ENCODE measurements at regions not wholly inside any gene's neighbourhood (a gene's known extent, or its start where the extent isn't known, plus 50 kb on each side); places are given as distances from the start of the nearest gene placed in this dataset.

GRCh38 chr3:3538451-3538850, 260.8 kb upstream of the LRRN1 start:
- TF ChIP-seq, protein P1, sequence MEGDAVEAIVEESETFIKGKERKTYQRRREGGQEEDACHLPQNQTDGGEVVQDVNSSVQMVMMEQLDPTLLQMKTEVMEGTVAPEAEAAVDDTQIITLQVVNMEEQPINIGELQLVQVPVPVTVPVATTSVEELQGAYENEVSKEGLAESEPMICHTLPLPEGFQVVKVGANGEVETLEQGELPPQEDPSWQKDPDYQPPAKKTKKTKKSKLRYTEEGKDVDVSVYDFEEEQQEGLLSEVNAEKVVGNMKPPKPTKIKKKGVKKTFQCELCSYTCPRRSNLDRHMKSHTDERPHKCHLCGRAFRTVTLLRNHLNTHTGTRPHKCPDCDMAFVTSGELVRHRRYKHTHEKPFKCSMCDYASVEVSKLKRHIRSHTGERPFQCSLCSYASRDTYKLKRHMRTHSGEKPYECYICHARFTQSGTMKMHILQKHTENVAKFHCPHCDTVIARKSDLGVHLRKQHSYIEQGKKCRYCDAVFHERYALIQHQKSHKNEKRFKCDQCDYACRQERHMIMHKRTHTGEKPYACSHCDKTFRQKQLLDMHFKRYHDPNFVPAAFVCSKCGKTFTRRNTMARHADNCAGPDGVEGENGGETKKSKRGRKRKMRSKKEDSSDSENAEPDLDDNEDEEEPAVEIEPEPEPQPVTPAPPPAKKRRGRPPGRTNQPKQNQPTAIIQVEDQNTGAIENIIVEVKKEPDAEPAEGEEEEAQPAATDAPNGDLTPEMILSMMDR (IDR thresholded peaks at IDR 0.05; ENCODE audit: low read depth, low read length) = no peak
- no peak overlapping the region for H3K4me3 ChIP-seq (replicated peaks in 1 of 2; ENCODE audit: low read depth in 2 of 2, low read length in 2 of 2)
- DNase-seq (ENCODE audit: low read depth in 2 of 2) = no peak

GRCh38 chr3:3532508-3532907, 266.7 kb upstream of the LRRN1 start:
- H3K4me3 ChIP-seq (replicated peaks in 1 of 2; ENCODE audit: low read depth in 2 of 2, low read length in 2 of 2) = no peak overlapping the region
- no peak for DNase-seq (ENCODE audit: low read depth in 2 of 2)
- TF ChIP-seq, protein P1 (IDR thresholded peaks at IDR 0.05; ENCODE audit: low read depth, low read length) = no peak

GRCh38 chr3:3531476-3531875, 267.8 kb upstream of the LRRN1 start:
- DNase-seq (ENCODE audit: low read depth in 2 of 2) = no peak
- no peak overlapping the region for H3K4me3 ChIP-seq (replicated peaks in 1 of 2; ENCODE audit: low read depth in 2 of 2, low read length in 2 of 2)
- TF ChIP-seq, protein P1 (IDR thresholded peaks at IDR 0.05; ENCODE audit: low read depth, low read length) = no peak

- TF ChIP-seq, protein P1 (IDR thresholded peaks at IDR 0.05; ENCODE audit: low read depth, low read length) = no peak
- no peak for DNase-seq (ENCODE audit: low read depth in 2 of 2)
- no peak overlapping the region for H3K4me3 ChIP-seq (replicated peaks in 1 of 2; ENCODE audit: low read depth in 2 of 2, low read length in 2 of 2)
Measured at GRCh38 chr3:3519266-3519665, 280.0 kb upstream of the LRRN1 start.

- TF ChIP-seq, protein P1 (IDR thresholded peaks at IDR 0.05; ENCODE audit: low read depth, low read length) = no peak
- DNase-seq (ENCODE audit: low read depth in 2 of 2) = no peak
Measured at GRCh38 chr3:3516996-3517395, 282.2 kb upstream of the LRRN1 start.

DNA sequence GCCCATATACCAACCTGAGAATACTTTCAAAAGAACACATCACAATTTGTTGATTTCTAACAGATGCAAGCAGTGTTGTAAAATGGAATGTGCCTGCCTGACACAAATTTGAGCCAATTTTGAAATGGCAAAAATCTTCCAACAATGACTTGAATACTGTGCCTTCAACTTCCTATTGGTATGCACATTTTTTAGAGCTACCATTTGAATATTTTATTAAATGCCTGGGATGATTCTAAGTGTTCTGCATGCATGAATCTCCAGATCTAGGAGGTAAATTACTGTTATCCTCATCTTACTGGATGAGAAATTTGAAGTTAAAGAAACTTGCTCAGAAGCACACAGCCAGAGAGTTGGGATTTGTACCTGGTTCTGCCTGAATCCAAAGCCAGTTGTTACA, 282.8 kb upstream of the LRRN1 start:
- H3K4me3 ChIP-seq (replicated peaks in 1 of 2; ENCODE audit: low read depth in 2 of 2, low read length in 2 of 2) = no peak overlapping the region
- TF ChIP-seq, protein P1 (IDR thresholded peaks at IDR 0.05; ENCODE audit: low read depth, low read length) = no peak
- no peak for DNase-seq (ENCODE audit: low read depth in 2 of 2)

More at GRCh38 chr3:3516996-3517395, 282.2 kb upstream of the LRRN1 start:
- no peak overlapping the region for H3K4me3 ChIP-seq (replicated peaks in 1 of 2; ENCODE audit: low read depth in 2 of 2, low read length in 2 of 2)

- no peak for DNase-seq (ENCODE audit: low read depth in 2 of 2)
- H3K4me3 ChIP-seq (replicated peaks in 1 of 2; ENCODE audit: low read depth in 2 of 2, low read length in 2 of 2) = no peak overlapping the region
- TF ChIP-seq, protein P1 (IDR thresholded peaks at IDR 0.05; ENCODE audit: low read depth, low read length) = no peak
Measured at GRCh38 chr3:3509665-3510064, 289.6 kb upstream of the LRRN1 start.
